GM12878 (cell line): ENCODE measurements at regions not wholly inside any gene's neighbourhood (a gene's known extent, or its start where the extent isn't known, plus 50 kb on each side); places are given as distances from the start of the nearest gene placed in this dataset.
"Not testable (repeated sequence)": the region's sequence is repeated elsewhere in the genome, so short reads cannot be mapped to it uniquely, and the experiment has no call there.

Source experiments
- ATAC-seq: fragments of 200-7000 bp; cut with Tn5 transposase; 3 replicates; pipeline ENCODE4 v1.9.1; 2020; ENCODE audit warnings: mild to moderate bottlenecking, moderate library complexity
- BruUV-seq: library from RNA; stranded (reverse); fragments of 400-500 nt; replicated peaks from 2 replicates; lab custom pipeline; 2021; lab: Mats Ljungman, UMichigan
- CTCF ChIA-PET: fragments of 300-600 bp; sonication (Branson Sonifier 250); formaldehyde crosslinking; extraction: SDS; loops from one replicate; lab custom pipeline; 2021; ENCODE audit warnings: inconsistent platforms; lab: Yijun Ruan, JAX
- POLR2A ChIA-PET: fragments of 350-600 bp; formaldehyde crosslinking; extraction: SDS; loops from one replicate; lab custom pipeline; 2021; ENCODE audit warnings: inconsistent platforms; lab: Charles Lee
- RAD21 ChIA-PET: fragments of 300-600 bp; sonication (Branson Sonifier 250); formaldehyde crosslinking; loops from one replicate; lab custom pipeline; 2023; ENCODE audit warnings: antibody characterized with exemption; ENCODE audit not compliant: unreplicated experiment; lab: Charles Lee
- SMC1A ChIA-PET: fragments of 300-600 bp; sonication (Branson Sonifier 250); formaldehyde crosslinking; loops from one replicate; lab custom pipeline; 2023; ENCODE audit not compliant: unreplicated experiment, uncharacterized antibody; lab: Charles Lee
- DNase-seq: peaks from one replicate; pipeline ENCODE4 v3.0.0-alpha.2; 2011; ENCODE audit warnings: low read depth, low spot score
- FAIRE-seq: peaks from 3 replicates; lab custom pipeline; 2011; peaks lifted over from hg19 to GRCh38; lab: Jason Lieb, UNC
- H2AFZ ChIP-seq: 2 replicates; pipeline ENCODE4 v1.6.0; 2011; ENCODE audit warnings: low read depth, low read length, control low read depth; ENCODE audit not compliant: control insufficient read depth
- H3K27ac ChIP-seq: 2 replicates; pipeline ENCODE4 v1.5.1; 2011; ENCODE audit warnings: control low read depth; ENCODE audit not compliant: control insufficient read depth, insufficient read depth
- H3K27me3 ChIP-seq, 2 experiments: replicated peaks in 1 of 2; 2 replicates each; pipeline versions ENCODE4 v1.6.0 to v1.6.1; 2011; ENCODE audit warnings: low read length in 1 of 2; ENCODE audit not compliant: control insufficient read depth in 2 of 2, insufficient read depth in 2 of 2
- H3K36me3 ChIP-seq, 2 experiments: 2 replicates each; pipeline ENCODE4 v1.5.1; 2011; ENCODE audit warnings: low read length in 1 of 2; ENCODE audit not compliant: control insufficient read depth in 2 of 2, insufficient read depth in 2 of 2
- H3K4me1 ChIP-seq: 2 replicates; pipeline ENCODE4 v1.6.1; 2011; ENCODE audit warnings: mild to moderate bottlenecking, low read length, moderate library complexity, mixed read lengths; ENCODE audit not compliant: control insufficient read depth, insufficient read depth
- H3K4me2 ChIP-seq: 2 replicates; pipeline ENCODE4 v1.6.0; 2011; ENCODE audit warnings: control low read depth; ENCODE audit not compliant: control insufficient read depth, insufficient read depth
- H3K4me3 ChIP-seq: fragments of 200-600 bp; sonication (generic); 2 replicates; pipeline ENCODE4 v1.5.1; 2016
- H3K79me2 ChIP-seq: 2 replicates; pipeline ENCODE4 v1.6.0; 2011; ENCODE audit warnings: low read length; ENCODE audit not compliant: control insufficient read depth, insufficient read depth
- H3K9ac ChIP-seq: 2 replicates; pipeline ENCODE4 v1.8.0; 2011; ENCODE audit warnings: low read length, control low read depth, mixed read lengths; ENCODE audit not compliant: control insufficient read depth, insufficient read depth
- H3K9me3 ChIP-seq: replicated peaks from 3 replicates; pipeline ENCODE4 v1.5.1; 2011; ENCODE audit warnings: mild to moderate bottlenecking, low read length; ENCODE audit not compliant: control insufficient read depth, insufficient read depth
- H4K20me1 ChIP-seq: 2 replicates; pipeline ENCODE4 v1.6.0; 2011; ENCODE audit not compliant: control insufficient read depth, insufficient read depth
- WGBS: methylation state at CpG from one replicate; pipeline ENCODE4 v1.1.6; 2016; ENCODE audit warnings: low lambda C conversion rate; ENCODE audit not compliant: insufficient replicate concordance, insufficient coverage; ENCODE audit errors: missing lambda C conversion rate; 5-methylcytosine and 5-hydroxymethylcytosine counted together
- in situ Hi-C: fragments of 300-500 bp; cut with MboI; formaldehyde crosslinking; loops from 9 replicates; pipeline ENCODE4 v1.14.3; 2018; ENCODE audit warnings: mixed read lengths
- intact Hi-C: fragments of 100-400 bp; cut with micrococcal nuclease; formaldehyde crosslinking; loops from one replicate; pipeline ENCODE4 v1.14.2; 2022; ENCODE audit not compliant: unreplicated experiment

DNA sequence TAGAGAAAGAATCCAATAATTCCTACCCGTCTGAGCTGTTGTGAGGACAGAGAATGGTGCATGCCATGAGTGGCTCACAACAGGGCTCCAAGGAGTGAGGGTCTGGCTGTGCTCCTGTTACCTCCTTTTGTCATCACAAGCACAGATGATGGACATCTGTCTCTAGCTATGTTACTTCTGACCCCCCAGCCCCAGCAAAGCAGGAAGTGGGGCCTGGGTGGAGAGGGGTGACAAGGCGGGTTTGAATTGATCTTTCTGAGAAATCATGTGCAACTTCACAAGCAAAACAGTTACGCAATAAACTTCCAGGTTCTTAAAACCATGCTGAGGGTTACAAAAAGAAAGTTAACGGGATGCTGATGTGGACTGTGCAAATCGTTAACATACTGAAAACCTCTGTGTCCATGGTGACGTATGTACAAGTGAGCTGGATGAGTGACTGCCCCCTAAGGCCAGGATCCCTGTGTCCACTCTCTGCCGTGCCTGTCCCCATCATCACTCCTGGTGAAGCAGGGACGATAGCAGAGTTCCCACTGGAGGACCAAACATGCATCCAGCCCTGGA is 254.7 kb downstream of the BCL2L11 start:
- H3K9me3 ChIP-seq, H3K79me2 ChIP-seq, BruUV-seq, H3K27ac ChIP-seq, intact Hi-C loops, H3K9ac ChIP-seq, H4K20me1 ChIP-seq, POLR2A ChIA-PET, ATAC-seq, H2AFZ ChIP-seq, SMC1A ChIA-PET, H3K4me2 ChIP-seq, H3K36me3 ChIP-seq, H3K27me3 ChIP-seq, H3K4me3 ChIP-seq, FAIRE-seq, RAD21 ChIA-PET, CTCF ChIA-PET, H3K4me1 ChIP-seq, DNase-seq, in situ Hi-C loops: not testable (repeated sequence)
- 40% methylated on average over 7 of the region's 8 CpGs for WGBS

- POLR2A ChIA-PET, H3K79me2 ChIP-seq, H3K36me3 ChIP-seq, H3K4me2 ChIP-seq, H4K20me1 ChIP-seq, DNase-seq, RAD21 ChIA-PET, H2AFZ ChIP-seq, H3K27ac ChIP-seq, H3K9me3 ChIP-seq, ATAC-seq, FAIRE-seq, H3K4me1 ChIP-seq, in situ Hi-C loops, H3K4me3 ChIP-seq, H3K9ac ChIP-seq, BruUV-seq, CTCF ChIA-PET, SMC1A ChIA-PET, H3K27me3 ChIP-seq, intact Hi-C loops: not testable (repeated sequence)
- 72% methylated on average over 3 of the region's 9 CpGs for WGBS
Observed at GRCh38 chr2:111376272-111376970, 255.7 kb downstream of the BCL2L11 start.

DNA sequence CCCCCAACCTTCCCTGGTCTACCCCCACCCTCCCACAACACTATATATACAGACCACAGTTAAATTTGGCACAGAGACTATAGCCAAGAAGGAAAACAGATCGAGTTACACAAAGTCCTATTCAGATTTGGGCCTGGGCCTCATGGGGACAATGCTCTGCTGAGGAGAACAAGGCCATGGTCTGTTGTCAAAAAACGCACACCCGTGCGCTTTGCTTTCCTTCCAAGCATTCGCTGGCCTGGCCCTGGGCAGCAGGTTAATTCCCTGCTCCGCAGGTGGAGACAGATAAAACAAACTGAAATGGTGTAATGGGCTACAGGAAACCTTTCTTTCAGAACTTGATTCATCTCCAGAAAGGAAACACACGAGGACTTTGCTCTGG is 256.2 kb downstream of the BCL2L11 start:
- RAD21 ChIA-PET, H3K36me3 ChIP-seq, H3K9me3 ChIP-seq, H4K20me1 ChIP-seq, H3K9ac ChIP-seq, DNase-seq, SMC1A ChIA-PET, BruUV-seq, H2AFZ ChIP-seq, in situ Hi-C loops, H3K27me3 ChIP-seq, FAIRE-seq, H3K79me2 ChIP-seq, ATAC-seq, CTCF ChIA-PET, H3K27ac ChIP-seq, intact Hi-C loops, POLR2A ChIA-PET, H3K4me2 ChIP-seq, H3K4me1 ChIP-seq, H3K4me3 ChIP-seq: not testable (repeated sequence)
- 80% methylated on average over 5 of the region's 7 CpGs for WGBS

GRCh38 chr2:111377386-111377959 is 256.8 kb downstream of the BCL2L11 start:
- POLR2A ChIA-PET, CTCF ChIA-PET, H3K27ac ChIP-seq, in situ Hi-C loops, H3K4me2 ChIP-seq, H3K9me3 ChIP-seq, H4K20me1 ChIP-seq, H3K79me2 ChIP-seq, H3K9ac ChIP-seq, FAIRE-seq, H3K36me3 ChIP-seq, H2AFZ ChIP-seq, DNase-seq, RAD21 ChIA-PET, H3K4me3 ChIP-seq, ATAC-seq, H3K4me1 ChIP-seq, intact Hi-C loops, H3K27me3 ChIP-seq, BruUV-seq, SMC1A ChIA-PET: not testable (repeated sequence)
- 94% methylated on average over 3 of the region's 13 CpGs for WGBS
